DND-41 (cell line): ENCODE measurements at regions not wholly inside any gene's neighbourhood (a gene's known extent, or its start where the extent isn't known, plus 50 kb on each side); places are given as distances from the start of the nearest gene placed in this dataset.

ENCODE experiments used
- CTCF ChIP-seq: IDR thresholded peaks from 2 replicates; pipeline ENCODE4 v1.5.1; 2012; ENCODE audit warnings: borderline replicate concordance, low read length, moderate library complexity, mild to moderate bottlenecking; ENCODE audit not compliant: poor library complexity, severe bottlenecking; ENCODE audit errors: extremely low read depth
- EZH2 ChIP-seq: IDR thresholded peaks from 3 replicates; pipeline ENCODE4 v1.6.1; 2012; ENCODE audit warnings: borderline replicate concordance, low read depth, mild to moderate bottlenecking, moderate library complexity, low read length, inconsistent platforms; ENCODE audit not compliant: severe bottlenecking

DNA sequence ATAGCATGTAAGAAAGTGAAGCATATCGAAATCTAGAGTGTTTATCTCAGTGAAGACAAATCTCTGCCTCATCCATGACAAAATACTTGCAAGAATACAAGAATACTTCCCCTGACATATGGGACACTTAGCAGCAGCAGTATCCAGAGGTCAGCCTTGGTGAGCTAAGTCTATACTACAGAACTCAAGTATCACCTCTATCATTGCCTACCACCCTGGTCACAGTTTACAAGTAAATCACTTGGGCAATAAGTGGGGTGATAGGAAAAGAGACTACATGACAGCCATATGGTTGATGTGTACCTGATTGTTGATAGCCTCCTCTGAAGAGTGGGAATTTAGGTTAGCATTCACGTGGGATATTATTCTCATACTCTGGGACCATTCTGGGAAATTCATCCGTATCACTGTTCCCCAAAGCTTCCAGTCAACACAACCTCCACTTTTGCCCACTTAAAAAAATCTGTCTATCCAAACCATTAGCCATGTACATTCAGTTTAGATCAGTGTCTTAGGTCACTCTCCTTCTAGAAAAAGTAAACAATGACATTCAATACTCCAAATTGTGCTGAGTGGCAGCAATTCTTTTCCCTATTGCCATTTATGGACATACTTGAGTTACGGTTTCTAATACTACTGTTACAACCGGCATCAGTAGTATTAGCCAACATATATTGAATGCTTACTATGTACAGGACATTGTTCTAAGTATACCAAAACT lies 118.2 kb upstream of the PRSS16 start:
- TF ChIP-seq CTCF = no peak
- no peak for TF ChIP-seq EZH2
